ENCODE measurements at regions not wholly inside any gene's neighbourhood (a gene's known extent, or its start where the extent isn't known, plus 50 kb on each side); places are given as distances from the start of the nearest gene placed in this dataset.

DNA sequence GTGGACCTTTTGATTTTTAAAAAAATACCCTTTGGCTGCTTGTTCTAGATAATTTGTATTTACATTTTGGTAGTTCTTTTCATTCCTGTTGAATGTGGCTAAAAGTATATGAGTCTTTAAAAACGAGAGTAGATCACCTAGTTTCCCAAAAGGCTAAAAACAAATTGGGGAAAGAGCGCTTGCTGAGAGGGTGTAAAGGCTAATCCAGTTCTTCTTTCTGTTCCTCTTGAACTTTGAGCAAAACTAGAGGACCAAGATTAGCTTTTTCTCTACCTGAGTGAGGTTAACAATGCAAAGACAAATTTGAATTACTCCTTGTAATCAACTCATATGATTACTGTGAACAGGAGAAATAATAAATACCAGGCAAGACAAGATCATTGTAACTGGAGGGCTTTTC, 2513.2 kb downstream of the PCDH9 start:
- H3K36me3 ChIP-seq (ENCODE audit: control insufficient read depth in 2 of 2, extremely low read depth in 1 of 2, insufficient read depth in 2 of 2, low read length in 2 of 2), result no peaks in the 10 kb centered on the region
- dilution Hi-C loops (cut with MboI; ENCODE audit: extremely low pct_ligation_motif_present, low sequenced_read_pairs), result no loop called here
- POLR2A ChIA-PET, result no interaction called here
- H3K4me1 ChIP-seq (ENCODE audit: control insufficient read depth, extremely low read depth, insufficient read depth, low read length), result no peaks in the 10 kb centered on the region
- H4K20me1 ChIP-seq (replicated peaks; ENCODE audit: control insufficient read depth, extremely low read depth, insufficient read depth, low read length), result no peaks in the 10 kb centered on the region
- no peak overlapping the region for H3K27ac ChIP-seq (ENCODE audit: insufficient read depth, low read depth, low read length)
- no peaks in the 10 kb centered on the region for H3K9me3 ChIP-seq (replicated peaks; ENCODE audit: control insufficient read depth, insufficient read depth, low read length)
- FAIRE-seq (no peak), DNase-seq (ENCODE audit: low read depth, low spot score) (no peak)
- no peak overlapping the region for H2AFZ ChIP-seq (ENCODE audit: low read depth, low read length)
- no peak for TF ChIP-seq EZH2 (IDR thresholded peaks at IDR 0.05; ENCODE audit: borderline replicate concordance, low read depth, low read length, severe bottlenecking)
- TF ChIP-seq, protein P1, sequence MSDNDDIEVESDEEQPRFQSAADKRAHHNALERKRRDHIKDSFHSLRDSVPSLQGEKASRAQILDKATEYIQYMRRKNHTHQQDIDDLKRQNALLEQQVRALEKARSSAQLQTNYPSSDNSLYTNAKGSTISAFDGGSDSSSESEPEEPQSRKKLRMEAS (IDR thresholded peaks at IDR 0.05; ENCODE audit: insufficient read depth, insufficient read length), result no peak
- TF ChIP-seq MYC (IDR thresholded peaks at IDR 0.05; ENCODE audit: low read depth, low read length), result no peak
- no peak for TF ChIP-seq POLR2A (IDR thresholded peaks at IDR 0.05; ENCODE audit: low read depth, low read length)
- no peak for TF ChIP-seq JUN (IDR thresholded peaks at IDR 0.05; ENCODE audit: borderline replicate concordance, insufficient read depth, insufficient read length, low read depth)
- no peak for TF ChIP-seq FOS (IDR thresholded peaks at IDR 0.05; ENCODE audit: borderline replicate concordance, insufficient read depth, low read length)
- TF ChIP-seq GATA2 (IDR thresholded peaks at IDR 0.05; ENCODE audit: insufficient read depth, insufficient read length, low read depth, low read length), result no peak
- TF ChIP-seq, protein P2, sequence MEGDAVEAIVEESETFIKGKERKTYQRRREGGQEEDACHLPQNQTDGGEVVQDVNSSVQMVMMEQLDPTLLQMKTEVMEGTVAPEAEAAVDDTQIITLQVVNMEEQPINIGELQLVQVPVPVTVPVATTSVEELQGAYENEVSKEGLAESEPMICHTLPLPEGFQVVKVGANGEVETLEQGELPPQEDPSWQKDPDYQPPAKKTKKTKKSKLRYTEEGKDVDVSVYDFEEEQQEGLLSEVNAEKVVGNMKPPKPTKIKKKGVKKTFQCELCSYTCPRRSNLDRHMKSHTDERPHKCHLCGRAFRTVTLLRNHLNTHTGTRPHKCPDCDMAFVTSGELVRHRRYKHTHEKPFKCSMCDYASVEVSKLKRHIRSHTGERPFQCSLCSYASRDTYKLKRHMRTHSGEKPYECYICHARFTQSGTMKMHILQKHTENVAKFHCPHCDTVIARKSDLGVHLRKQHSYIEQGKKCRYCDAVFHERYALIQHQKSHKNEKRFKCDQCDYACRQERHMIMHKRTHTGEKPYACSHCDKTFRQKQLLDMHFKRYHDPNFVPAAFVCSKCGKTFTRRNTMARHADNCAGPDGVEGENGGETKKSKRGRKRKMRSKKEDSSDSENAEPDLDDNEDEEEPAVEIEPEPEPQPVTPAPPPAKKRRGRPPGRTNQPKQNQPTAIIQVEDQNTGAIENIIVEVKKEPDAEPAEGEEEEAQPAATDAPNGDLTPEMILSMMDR (IDR thresholded peaks at IDR 0.05; ENCODE audit: extremely low read depth in 1 of 2, insufficient read depth in 1 of 2, low read depth in 1 of 2, low read length in 2 of 2), result no peak
- no peak for TF ChIP-seq POLR2AphosphoS5 (IDR thresholded peaks at IDR 0.05; ENCODE audit: insufficient read depth, low read depth, low read length)
- BruUV-seq (replicated peaks), result no TSS peak
- H3K27me3 ChIP-seq (ENCODE audit: control insufficient read depth in 2 of 2, insufficient read depth in 2 of 2, low read length in 2 of 2), result no peaks in the 10 kb centered on the region
- intact Hi-C loops (cut with micrococcal nuclease), result no loop called here
- CTCF ChIA-PET, result no interaction called here
- H3K79me2 ChIP-seq (ENCODE audit: control insufficient read depth, insufficient read depth, low read length), result no peaks in the 10 kb centered on the region
- H3K9ac ChIP-seq (replicated peaks; ENCODE audit: extremely low read depth, insufficient read depth, low read length), result no peak overlapping the region
- H3K4me2 ChIP-seq (ENCODE audit: insufficient read depth, low read length), result no peak overlapping the region
- H3K9me1 ChIP-seq (replicated peaks; ENCODE audit: control insufficient read depth, extremely low read depth, insufficient read depth, low read length), result no peaks in the 10 kb centered on the region
- no peak overlapping the region for H3K4me3 ChIP-seq (replicated peaks in 1 of 3; ENCODE audit: insufficient read depth in 1 of 3, low read depth in 1 of 3, low read length in 3 of 3)

All from endothelial cell of umbilical vein (primary cell).